ENCODE measurements at regions not wholly inside any gene's neighbourhood (a gene's known extent, or its start where the extent isn't known, plus 50 kb on each side); places are given as distances from the start of the nearest gene placed in this dataset.

GRCh38 chr3:189580190-189580589, 51.0 kb upstream of the TP63 start:
- H3K27ac ChIP-seq (replicated peaks): no peak overlapping the region
- TF ChIP-seq SPI1 (IDR thresholded peaks at IDR 0.05; ENCODE audit: borderline replicate concordance, low read depth) (no peak), CTCF (IDR thresholded peaks at IDR 0.05; ENCODE audit: insufficient read depth, low read length) (no peak), GABPA (IDR thresholded peaks at IDR 0.05; ENCODE audit: low read depth) (no peak), POLR2AphosphoS5 (IDR thresholded peaks at IDR 0.05; ENCODE audit: low read depth) (no peak)
- H3K4me3 ChIP-seq (replicated peaks; ENCODE audit: insufficient read depth, low read length): no peak overlapping the region
- DNase-seq (ENCODE audit: low read depth in 1 of 2, low spot score in 1 of 2): no peak
- H3K27me3 ChIP-seq (ENCODE audit: insufficient read depth, poor library complexity, severe bottlenecking): no peaks in the 10 kb centered on the region

All from HL-60 (cell line).